GM21367 (cell line): ENCODE measurements at regions not wholly inside any gene's neighbourhood (a gene's known extent, or its start where the extent isn't known, plus 50 kb on each side); places are given as distances from the start of the nearest gene placed in this dataset.
"Not testable (repeated sequence)": the region's sequence is repeated elsewhere in the genome, so short reads cannot be mapped to it uniquely, and the experiment has no call there.

Source experiments
- ATAC-seq: cut with Tn5 transposase; IDR thresholded peaks from one replicate; pipeline ENCODE4 v1.9.1; 2021; ENCODE audit not compliant: unreplicated experiment

DNA sequence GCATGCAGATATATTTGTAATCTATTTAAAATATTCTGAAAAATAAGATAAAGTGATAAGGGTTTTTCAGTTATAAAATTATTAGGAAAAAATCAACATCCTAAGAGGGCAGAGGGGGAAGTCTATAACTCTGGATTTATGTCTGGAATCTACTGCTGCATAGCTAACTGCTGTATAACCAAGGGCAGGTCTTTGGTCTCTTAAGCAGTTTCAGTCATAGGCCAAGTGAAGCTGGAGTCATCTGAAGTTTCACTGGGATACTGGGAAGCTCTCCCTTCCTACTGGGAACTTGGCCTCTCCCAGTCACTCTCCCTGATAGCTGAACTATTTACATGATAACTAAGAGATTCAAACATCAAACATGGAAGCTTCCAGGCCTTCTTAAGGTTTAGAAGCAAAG, 1409.9 kb upstream of the PCDH7 start:
- ATAC-seq, result no peak

DNA sequence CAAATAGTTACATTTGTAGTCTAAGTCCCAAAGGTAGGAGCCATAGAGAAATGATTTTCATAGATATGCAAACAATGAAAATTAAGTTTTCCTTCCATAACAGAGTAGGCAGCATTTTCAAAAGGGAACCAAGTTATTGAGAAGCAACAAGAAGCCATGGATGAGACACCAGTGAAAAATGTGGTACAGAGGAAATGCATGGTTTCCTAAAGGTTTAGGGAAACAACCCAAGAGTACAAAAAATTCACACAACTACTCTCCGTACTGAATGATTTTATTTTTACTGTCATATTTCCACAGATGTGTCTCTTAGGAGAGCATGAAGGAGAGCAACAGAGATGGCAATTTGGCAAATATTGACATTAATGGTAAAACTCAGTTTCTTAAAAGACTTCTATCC, 1408.9 kb upstream of the PCDH7 start:
- no peak for ATAC-seq

DNA sequence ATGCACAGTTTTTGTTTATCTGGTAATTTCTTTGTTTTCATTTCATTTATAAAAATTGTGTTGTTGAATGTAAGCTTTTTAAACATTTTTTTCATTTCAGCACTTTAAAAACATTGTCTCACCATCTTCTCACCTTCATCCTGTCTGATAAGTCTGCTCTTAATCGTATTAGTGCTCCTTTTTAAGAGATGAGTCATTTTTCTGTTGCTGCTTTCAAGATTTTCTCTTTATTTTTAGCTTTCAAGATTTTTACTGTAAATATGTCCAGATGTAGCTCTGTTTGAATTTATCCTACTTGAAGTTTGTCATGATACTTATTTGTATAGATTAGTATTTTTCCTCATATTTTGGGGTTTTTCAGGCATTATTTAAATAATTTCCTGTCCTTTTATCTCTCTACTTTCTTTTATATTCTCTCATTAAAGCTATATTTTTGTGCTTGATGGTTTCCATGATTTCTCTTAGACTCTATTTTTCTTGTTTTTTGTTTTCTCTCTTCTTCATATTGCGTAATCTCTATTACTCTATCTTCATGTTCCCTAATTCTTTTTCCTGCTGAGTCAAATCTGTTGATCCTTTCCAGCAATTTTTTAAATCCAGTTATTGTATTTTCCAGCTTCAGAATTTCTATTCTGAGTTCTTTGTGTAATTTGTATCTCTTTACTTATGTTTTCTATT, 1400.4 kb upstream of the PCDH7 start:
- ATAC-seq, result no peak

DNA sequence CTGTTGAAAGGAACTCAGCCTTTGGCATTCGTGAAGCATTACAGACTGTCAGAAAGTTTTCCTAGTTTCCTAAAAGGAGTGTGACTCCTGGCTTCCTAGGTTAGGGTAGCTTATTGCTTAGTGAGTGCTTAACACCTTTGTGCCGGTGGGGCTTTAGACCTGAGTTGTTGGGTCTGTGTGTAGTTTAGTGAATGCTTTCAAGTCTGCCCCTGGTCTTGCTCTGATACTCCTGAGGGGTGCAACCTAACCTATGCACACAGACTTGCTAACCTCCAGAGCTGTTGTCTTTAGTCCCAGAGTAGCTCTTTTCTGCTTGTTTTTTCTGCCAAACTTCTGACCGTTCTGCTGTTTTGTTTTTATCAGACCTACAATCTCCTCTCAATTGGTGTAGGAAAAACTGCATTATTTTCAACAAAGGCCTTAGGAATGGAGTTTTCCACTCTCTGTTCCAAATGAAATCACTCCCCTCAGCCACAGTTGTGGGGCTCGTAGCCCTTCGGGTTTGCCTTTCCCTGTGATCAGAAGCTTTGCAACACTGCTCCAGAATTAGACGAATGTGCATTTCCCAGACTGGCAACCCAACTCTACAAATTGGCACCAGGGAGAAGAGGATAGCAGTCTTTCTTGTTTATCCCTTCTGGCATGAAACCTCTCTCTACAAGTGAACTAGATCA, 1399.1 kb upstream of the PCDH7 start:
- ATAC-seq, result no peak

DNA sequence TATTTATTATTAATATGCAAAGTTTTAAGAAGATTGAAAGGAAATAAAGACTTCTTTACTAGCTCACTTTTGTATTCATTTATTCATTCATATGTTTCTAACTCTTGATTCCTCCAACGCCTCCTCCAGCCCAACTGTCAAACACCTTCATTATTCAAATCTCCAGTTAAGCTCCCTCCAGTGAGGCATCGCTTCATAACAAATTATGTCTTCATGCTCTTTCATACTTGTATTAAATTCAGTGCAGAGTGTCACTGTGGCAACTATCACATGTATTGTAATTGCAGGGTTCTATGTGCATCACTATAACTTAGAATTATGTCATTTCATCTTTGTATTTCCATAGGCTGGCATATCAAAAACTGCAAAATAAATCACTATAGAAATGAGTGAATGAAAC, 1394.2 kb upstream of the PCDH7 start:
- ATAC-seq, result no peak

DNA sequence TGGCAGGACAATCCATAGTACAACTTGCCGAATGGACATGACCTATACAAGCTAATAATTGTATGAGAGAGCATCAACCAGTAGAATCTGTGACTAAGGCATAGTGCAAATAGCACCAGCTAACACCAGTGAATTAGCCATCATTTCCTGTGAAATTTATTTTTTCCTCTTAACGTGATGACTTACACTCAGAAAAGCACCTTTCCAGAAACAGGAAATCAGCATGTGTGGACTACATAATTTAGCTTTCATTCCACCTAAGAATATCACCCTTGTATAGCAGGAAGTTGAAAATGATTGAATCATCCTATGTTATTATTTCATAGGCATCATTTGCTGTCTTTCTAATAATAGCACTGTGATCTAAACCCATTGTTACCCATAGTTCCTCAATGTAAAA, 1393.4 kb upstream of the PCDH7 start:
- no peak for ATAC-seq

DNA sequence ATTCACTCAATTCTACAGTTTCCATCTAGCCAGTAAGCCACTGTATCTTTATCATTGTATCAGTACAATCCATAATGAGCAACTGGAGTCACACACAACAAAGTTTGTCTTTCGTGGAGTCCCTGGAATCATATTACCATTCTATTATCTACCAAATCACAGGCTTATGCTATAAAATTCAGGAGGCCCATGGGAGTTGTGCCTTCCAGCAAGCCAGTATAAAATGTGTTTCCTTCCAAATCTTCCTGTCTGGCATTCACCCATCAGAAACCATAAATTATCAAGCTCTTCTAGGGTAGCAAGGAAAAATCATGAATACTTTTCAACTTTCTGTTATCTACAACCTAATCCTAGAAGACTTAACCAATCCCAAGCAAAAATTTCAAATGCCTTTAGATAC, 1383.3 kb upstream of the PCDH7 start:
- no peak for ATAC-seq

DNA sequence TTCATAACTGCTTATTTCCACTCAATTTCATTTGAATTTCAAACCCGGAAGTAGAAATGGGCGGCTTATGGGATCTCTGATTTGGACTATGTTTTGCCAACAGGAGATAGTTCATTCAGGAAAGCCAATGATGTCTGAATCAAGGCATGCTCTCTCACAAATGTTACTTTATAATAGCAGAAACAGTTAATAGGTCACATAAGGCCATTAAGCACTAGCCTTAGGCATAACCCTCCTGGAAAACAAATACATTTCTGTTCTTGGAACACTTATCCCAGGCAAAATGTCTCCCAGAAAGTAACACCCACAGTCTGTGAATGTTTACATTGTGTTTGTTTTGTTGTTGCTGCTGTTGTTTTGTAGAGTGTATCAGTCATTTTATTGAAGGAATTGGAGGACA, 1347.2 kb upstream of the PCDH7 start:
- no peak for ATAC-seq

DNA sequence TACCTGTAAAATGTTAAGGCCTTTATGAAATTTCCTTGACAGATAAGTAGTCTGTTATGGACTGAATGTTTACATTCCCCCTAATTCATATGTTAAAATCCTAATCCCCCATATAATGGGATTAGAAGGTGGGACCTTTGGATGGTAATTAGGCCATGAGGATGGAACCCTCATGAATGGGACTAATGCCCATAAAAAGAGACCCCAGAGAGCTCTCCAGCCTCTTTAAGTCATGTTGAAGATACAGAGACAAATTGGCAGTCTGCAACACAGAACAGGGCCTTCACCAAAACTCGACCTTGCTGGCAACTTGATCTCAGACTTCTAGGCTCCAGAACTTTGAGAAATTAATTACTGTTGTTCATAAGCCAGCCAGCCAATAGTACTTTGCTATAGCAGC, 1344.5 kb upstream of the PCDH7 start:
- no peak for ATAC-seq

DNA sequence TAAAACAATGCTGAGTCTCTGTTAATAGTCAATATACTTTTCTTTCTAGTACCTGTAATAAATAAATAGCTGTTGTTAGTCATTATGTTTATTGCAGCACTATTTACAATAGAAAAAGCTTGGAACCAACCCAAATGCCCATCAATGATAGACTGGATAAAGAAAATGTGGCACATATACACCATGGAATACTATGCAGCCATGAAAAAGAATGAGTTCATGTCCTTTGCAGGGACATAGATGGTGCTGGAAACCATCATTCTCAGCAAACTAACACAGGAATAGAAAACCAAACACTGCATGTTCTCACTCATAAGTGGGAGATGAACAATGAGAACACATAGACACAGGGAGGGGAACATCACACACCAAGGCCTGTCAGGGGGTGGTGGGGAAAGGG, 1341.9 kb upstream of the PCDH7 start:
- not testable (repeated sequence) for ATAC-seq

DNA sequence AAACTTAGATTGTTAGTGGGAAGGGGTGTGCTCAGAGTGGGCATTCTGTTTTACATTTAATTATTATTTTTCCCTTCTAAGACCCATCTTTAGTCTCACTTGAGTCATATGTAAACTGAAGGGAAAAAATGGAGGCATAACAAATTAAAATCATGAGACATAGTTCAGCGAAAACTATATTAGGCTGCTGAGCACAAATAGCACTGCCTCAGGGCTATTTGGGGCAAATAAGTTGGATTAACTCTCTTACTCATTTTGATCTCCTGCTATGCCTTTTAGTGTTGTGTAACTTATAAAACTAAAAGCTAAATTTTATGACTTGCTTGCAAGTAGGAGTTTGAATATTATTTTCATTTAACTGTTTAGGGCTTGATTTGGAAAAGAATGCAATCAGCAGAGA, 1329.2 kb upstream of the PCDH7 start:
- ATAC-seq, result no peak

DNA sequence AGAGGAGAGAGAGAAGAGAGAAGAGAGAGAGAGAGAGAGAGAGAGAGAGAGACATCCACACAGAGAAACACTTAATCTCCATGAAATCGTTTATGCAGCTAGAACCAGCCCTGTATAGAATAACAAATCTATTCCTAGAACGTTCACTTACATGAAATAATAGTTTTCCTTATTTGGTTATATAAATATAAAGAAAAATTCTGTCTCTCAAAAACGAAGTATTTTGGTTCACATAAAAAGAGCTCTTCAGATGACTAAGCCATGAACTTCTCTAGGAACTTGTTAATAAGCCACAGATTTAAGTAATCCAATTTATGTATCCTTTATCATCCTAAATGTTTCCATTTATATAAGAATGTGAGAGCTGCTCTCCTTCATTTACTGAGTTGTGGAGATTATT, 1315.1 kb upstream of the PCDH7 start:
- no peak for ATAC-seq

DNA sequence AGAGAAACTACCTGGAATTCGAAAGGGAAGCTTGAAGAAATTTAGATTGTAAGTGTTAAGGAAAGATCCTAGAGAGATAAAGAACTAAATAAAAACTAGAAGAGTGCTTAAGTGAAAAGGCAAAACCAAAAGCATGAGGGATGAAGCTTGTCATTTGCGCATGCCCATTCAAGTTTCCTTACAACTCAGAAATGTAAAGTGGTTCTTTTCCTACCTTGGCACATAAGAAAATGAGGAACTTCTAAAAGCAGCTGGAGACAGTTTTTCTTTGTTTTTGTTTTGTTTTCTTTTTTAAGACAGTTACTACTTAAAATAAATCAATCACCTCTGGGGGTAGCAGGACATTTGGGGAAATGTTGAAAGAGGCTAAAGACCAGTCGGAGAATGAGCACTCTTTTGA, 1304.4 kb upstream of the PCDH7 start:
- no peak for ATAC-seq

DNA sequence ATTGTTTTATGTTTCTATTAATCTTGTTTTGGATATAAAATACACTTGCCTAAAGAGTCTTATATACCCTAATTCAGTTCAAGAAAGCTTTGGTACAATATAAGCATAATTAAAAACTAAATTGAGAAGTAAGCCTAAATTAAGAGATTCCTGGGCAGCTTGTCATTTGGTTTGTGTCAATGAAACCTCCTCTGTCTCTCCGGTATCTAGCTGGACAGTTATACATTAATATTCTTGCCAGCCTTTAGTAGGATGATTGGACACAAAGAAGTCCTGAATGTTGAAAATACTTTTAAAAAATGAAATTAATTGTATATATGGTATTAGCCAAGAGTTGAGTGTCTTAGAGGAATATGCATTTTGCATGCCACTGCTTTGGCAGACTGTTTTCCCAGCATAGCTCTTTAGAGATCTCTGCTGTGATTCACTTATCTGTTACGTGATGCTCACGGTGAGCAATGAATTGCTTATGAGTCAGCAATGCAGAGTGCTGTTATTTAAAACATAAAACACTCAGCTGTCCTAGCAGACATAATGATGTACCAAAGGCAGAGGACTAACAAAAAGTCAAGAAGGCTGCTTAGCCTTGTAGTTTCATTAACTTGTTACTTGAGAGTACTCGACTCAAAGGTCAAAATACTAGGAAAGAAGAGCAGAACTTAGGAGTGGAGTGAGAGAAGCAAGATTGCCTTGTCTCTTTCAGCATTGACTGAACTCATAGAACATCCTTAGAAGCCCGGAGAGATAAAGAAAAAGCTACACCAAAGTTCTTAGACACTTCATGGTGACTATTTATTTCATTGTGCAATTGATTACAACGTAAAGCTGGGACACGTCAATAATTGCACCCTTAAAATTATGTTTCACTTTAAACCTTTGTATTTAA, 1296.1 kb upstream of the PCDH7 start:
- no peak for ATAC-seq

DNA sequence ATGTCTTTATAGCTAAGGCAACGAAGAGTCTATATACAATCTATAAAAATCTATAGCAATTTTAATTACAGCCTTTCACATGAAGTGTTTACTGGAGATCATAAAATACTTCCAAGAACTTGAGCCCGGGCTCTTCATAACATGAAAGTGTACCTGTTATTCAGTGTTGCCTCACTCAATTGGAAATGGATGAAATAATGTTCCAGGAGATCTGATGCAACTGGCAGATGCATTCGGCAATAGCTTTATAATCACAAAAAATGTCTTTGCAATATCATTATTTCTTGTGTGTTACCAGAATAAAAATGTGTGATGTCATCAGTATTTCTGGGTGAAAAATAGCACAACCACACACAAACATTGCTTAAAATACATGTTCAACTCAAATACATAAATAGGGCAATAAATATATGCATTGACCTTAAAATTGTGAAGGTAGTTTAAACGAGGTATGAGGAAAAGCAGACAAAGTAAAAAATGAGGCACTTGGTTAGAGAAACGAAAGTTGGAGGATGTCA, 1266.8 kb upstream of the PCDH7 start:
- no peak for ATAC-seq

DNA sequence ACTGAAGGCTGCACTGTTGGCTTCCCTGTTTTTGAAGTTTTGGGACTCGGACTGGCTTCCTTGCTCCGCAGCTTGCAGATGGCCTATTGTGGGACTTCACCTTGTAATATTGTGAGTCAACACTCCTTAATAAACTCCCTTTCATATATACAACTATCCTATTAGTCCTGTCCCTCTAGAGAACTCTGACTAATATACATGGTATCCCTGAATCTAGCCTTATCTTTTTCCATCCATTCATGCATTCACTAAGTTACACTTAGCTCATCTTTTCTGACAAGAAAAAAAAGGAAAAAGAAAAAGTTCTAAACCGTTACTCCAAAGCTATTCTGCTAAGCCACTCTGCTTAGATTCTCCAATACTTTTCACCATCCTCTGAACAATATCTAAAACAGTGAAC, 1260.2 kb upstream of the PCDH7 start:
- ATAC-seq, result no peak

DNA sequence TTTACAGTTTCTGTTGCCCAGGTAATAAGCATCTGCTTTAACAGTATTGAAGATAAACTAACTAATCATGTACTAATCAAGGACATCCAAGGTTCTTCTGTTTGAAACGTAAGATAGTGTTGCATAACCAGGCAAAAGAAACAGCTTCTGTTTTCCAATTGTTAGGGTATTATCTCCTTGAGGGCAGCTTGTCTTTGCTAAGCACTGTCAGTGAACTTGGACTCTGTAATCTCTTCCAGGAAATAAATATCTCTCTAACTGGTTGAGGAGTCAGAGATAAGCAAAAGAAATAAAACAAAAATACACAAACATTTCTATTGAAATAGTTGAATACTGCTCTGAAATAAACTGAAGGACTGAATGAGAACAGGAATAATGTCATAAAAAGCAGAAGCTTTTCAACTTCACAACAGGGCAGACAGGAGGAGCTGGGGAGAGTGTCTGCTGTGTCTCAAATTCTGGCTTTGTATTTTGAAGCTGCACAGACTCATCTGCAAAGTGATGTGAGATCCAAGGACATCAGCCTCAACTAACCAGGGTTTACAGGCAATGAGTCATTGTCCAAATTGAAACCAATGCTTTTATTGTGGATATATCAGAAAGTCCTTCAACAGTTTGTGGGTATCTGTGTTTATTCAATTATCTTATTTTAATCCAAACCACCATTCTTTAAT, 1253.0 kb upstream of the PCDH7 start:
- ATAC-seq, result no peak
